SKM-1 (cell line): ENCODE measurements at regions not wholly inside any gene's neighbourhood (a gene's known extent, or its start where the extent isn't known, plus 50 kb on each side); places are given as distances from the start of the nearest gene placed in this dataset.

ENCODE experiments used
- DNase-seq: peaks from one replicate; lab custom pipeline; 2025; ENCODE audit not compliant: unreplicated experiment; lab: John Stamatoyannopoulos, UW

GRCh38 chr7:18305866-18306265 lies 189.7 kb upstream of the HDAC9 start:
- DNase-seq = no peak

- no peak for DNase-seq
Observed at GRCh38 chr7:18306696-18307095, 188.9 kb upstream of the HDAC9 start.

- DNase-seq = no peak
Observed at GRCh38 chr7:18308938-18309337, 186.6 kb upstream of the HDAC9 start.

GRCh38 chr7:18312482-18312881 lies 183.1 kb upstream of the HDAC9 start:
- DNase-seq = no peak

- no peak for DNase-seq
Observed at GRCh38 chr7:18313965-18314364, 181.6 kb upstream of the HDAC9 start.

GRCh38 chr7:18315241-18315640 lies 180.3 kb upstream of the HDAC9 start:
- DNase-seq = no peak

GRCh38 chr7:18317941-18318340 lies 177.6 kb upstream of the HDAC9 start:
- no peak for DNase-seq

GRCh38 chr7:18320422-18320821 lies 175.1 kb upstream of the HDAC9 start:
- DNase-seq = no peak

GRCh38 chr7:18320971-18321567 lies 174.5 kb upstream of the HDAC9 start:
- DNase-seq = peak; percentile 60

- DNase-seq = no peak
Observed at GRCh38 chr7:18330548-18330947, 165.0 kb upstream of the HDAC9 start.

GRCh38 chr7:18336626-18337025 lies 158.9 kb upstream of the HDAC9 start:
- no peak for DNase-seq

GRCh38 chr7:18337048-18337809 lies 158.3 kb upstream of the HDAC9 start:
- DNase-seq = peak; percentile 48

- DNase-seq = no peak
Observed at GRCh38 chr7:18338910-18339523, 156.5 kb upstream of the HDAC9 start.

GRCh38 chr7:18341756-18342155 lies 153.8 kb upstream of the HDAC9 start:
- DNase-seq = no peak

GRCh38 chr7:18343047-18343446 lies 152.5 kb upstream of the HDAC9 start:
- DNase-seq = no peak

GRCh38 chr7:18344536-18344935 lies 151.0 kb upstream of the HDAC9 start:
- DNase-seq = no peak

GRCh38 chr7:18345641-18346234 lies 149.8 kb upstream of the HDAC9 start:
- peak; percentile 39 for DNase-seq

GRCh38 chr7:18347170-18347569 lies 148.4 kb upstream of the HDAC9 start:
- DNase-seq = no peak

- DNase-seq = no peak
Observed at GRCh38 chr7:18350678-18351077, 144.9 kb upstream of the HDAC9 start.

GRCh38 chr7:18352339-18353255 lies 143.0 kb upstream of the HDAC9 start:
- DNase-seq = no peak

GRCh38 chr7:18353339-18353738 lies 142.2 kb upstream of the HDAC9 start:
- DNase-seq = no peak
